PC-3 (cell line): ENCODE measurements at regions not wholly inside any gene's neighbourhood (a gene's known extent, or its start where the extent isn't known, plus 50 kb on each side); places are given as distances from the start of the nearest gene placed in this dataset.
"Not testable (repeated sequence)": the region's sequence is repeated elsewhere in the genome, so short reads cannot be mapped to it uniquely, and the experiment has no call there.

Source experiments
- ATAC-seq: fragments of 200-7000 bp; cut with Tn5 transposase; 2 replicates; pipeline ENCODE4 v1.9.1; 2020; ENCODE audit warnings: mild to moderate bottlenecking, moderate library complexity
- BruUV-seq: library from RNA; stranded (reverse); fragments of 400-500 nt; replicated peaks from 2 replicates; lab custom pipeline; 2021; lab: Mats Ljungman, UMichigan
- CTCF ChIA-PET: fragments of 300-600 bp; sonication (Branson Sonifier 250); formaldehyde crosslinking; loops from one replicate; lab custom pipeline; 2022; ENCODE audit warnings: antibody characterized with exemption; lab: Charles Lee
- POLR2A ChIA-PET: fragments of 300-600 bp; sonication (Branson Sonifier 250); formaldehyde crosslinking; loops from one replicate; lab custom pipeline; 2022; ENCODE audit warnings: antibody characterized with exemption; ENCODE audit not compliant: unreplicated experiment; lab: Charles Lee
- DNase-seq: peaks from one replicate; pipeline ENCODE4 v3.0.0-alpha.2; 2015
- H2AFZ ChIP-seq: fragments of 300-600 bp; sonication (generic); 2 replicates; pipeline ENCODE4 v1.6.0; 2016; ENCODE audit warnings: antibody characterized with exemption, low read length
- H3F3A ChIP-seq: fragments of 300-600 bp; sonication (generic); one replicate; pipeline ENCODE4 v1.6.0; 2017; ENCODE audit warnings: antibody characterized with exemption, low read length, control low read depth, mild to moderate bottlenecking; ENCODE audit not compliant: unreplicated experiment
- H3K27ac ChIP-seq: fragments of 300-600 bp; sonication (generic); 2 replicates; pipeline ENCODE4 v1.5.1; 2016; ENCODE audit warnings: mild to moderate bottlenecking, low read length
- H3K27me3 ChIP-seq: fragments of 300-600 bp; sonication (generic); 2 replicates; pipeline ENCODE4 v1.6.1; 2016; ENCODE audit warnings: low read length, mixed read lengths
- H3K36me3 ChIP-seq: fragments of 300-600 bp; sonication (generic); 2 replicates; pipeline ENCODE4 v1.6.1; 2016; ENCODE audit warnings: low read depth, mixed run types, low read length, mixed read lengths
- H3K4me1 ChIP-seq: fragments of 300-600 bp; sonication (generic); 2 replicates; pipeline ENCODE4 v1.5.1; 2016; ENCODE audit warnings: low read length; ENCODE audit not compliant: insufficient read depth
- H3K4me2 ChIP-seq: fragments of 300-600 bp; sonication (generic); 2 replicates; pipeline ENCODE4 v1.6.0; 2016; ENCODE audit warnings: low read length
- H3K4me3 ChIP-seq: fragments of 300-600 bp; sonication (generic); 2 replicates; pipeline ENCODE4 v1.5.1; 2016; ENCODE audit warnings: mild to moderate bottlenecking, low read length, mixed read lengths
- H3K79me2 ChIP-seq: fragments of 300-600 bp; sonication (generic); 2 replicates; pipeline ENCODE4 v1.6.1; 2017; ENCODE audit warnings: low read length, mixed read lengths
- H3K9ac ChIP-seq: fragments of 300-600 bp; sonication (generic); 2 replicates; pipeline ENCODE4 v1.6.0; 2016; ENCODE audit warnings: mild to moderate bottlenecking, low read length
- H3K9me2 ChIP-seq: fragments of 300-600 bp; sonication (generic); replicated peaks from 2 replicates; pipeline ENCODE4 v1.6.1; 2016; ENCODE audit warnings: mixed run types, low read length, mixed read lengths
- H3K9me3 ChIP-seq: fragments of 300-600 bp; sonication (generic); 2 replicates; pipeline ENCODE4 v1.6.1; 2016; ENCODE audit warnings: low read length, mixed read lengths
- H4K20me1 ChIP-seq: fragments of 300-600 bp; sonication (generic); 2 replicates; pipeline ENCODE4 v1.6.1; 2016; ENCODE audit warnings: low read length, mixed read lengths
- intact Hi-C: fragments of 100-400 bp; cut with micrococcal nuclease; formaldehyde crosslinking; loops from 2 replicates; pipeline ENCODE4 v1.9.0; 2023

- H3K27ac ChIP-seq, H3K9me2 ChIP-seq, CTCF ChIA-PET, H3K9ac ChIP-seq, H3K79me2 ChIP-seq, H3K36me3 ChIP-seq, ATAC-seq, BruUV-seq, H3K9me3 ChIP-seq, H4K20me1 ChIP-seq, H2AFZ ChIP-seq, DNase-seq, intact Hi-C loops, H3F3A ChIP-seq, H3K27me3 ChIP-seq, POLR2A ChIA-PET, H3K4me1 ChIP-seq, H3K4me3 ChIP-seq, H3K4me2 ChIP-seq: not testable (repeated sequence)
These were observed 962.1 kb upstream of the DEFB115 start for GRCh38 chr20:30295396-30295795.

- POLR2A ChIA-PET, H3K4me3 ChIP-seq, H2AFZ ChIP-seq, DNase-seq, H3K9me3 ChIP-seq, H3K27ac ChIP-seq, H3K4me1 ChIP-seq, H3F3A ChIP-seq, H3K9ac ChIP-seq, H4K20me1 ChIP-seq, CTCF ChIA-PET, ATAC-seq, intact Hi-C loops, BruUV-seq, H3K9me2 ChIP-seq, H3K36me3 ChIP-seq, H3K79me2 ChIP-seq, H3K27me3 ChIP-seq, H3K4me2 ChIP-seq: not testable (repeated sequence)
These were observed 961.5 kb upstream of the DEFB115 start for GRCh38 chr20:30295967-30296366.

GRCh38 chr20:30297878-30298595, 959.4 kb upstream of the DEFB115 start:
- intact Hi-C loops, H3K27ac ChIP-seq, H3K36me3 ChIP-seq, H2AFZ ChIP-seq, CTCF ChIA-PET, H3K79me2 ChIP-seq, ATAC-seq, H3K4me3 ChIP-seq, H3K9me3 ChIP-seq, H3K4me1 ChIP-seq, H4K20me1 ChIP-seq, H3K4me2 ChIP-seq, H3F3A ChIP-seq, POLR2A ChIA-PET, DNase-seq, H3K9ac ChIP-seq, H3K27me3 ChIP-seq, H3K9me2 ChIP-seq, BruUV-seq: not testable (repeated sequence)

- H3K79me2 ChIP-seq, intact Hi-C loops, H3K36me3 ChIP-seq, H3K9me2 ChIP-seq, CTCF ChIA-PET, POLR2A ChIA-PET, H3F3A ChIP-seq, DNase-seq, H2AFZ ChIP-seq, BruUV-seq, H3K27me3 ChIP-seq, H3K27ac ChIP-seq, H3K9me3 ChIP-seq, H3K4me2 ChIP-seq, H3K9ac ChIP-seq, H4K20me1 ChIP-seq, H3K4me1 ChIP-seq, ATAC-seq, H3K4me3 ChIP-seq: not testable (repeated sequence)
These were observed 957.2 kb upstream of the DEFB115 start for GRCh38 chr20:30300220-30300642.

- CTCF ChIA-PET, BruUV-seq, H3F3A ChIP-seq, H3K36me3 ChIP-seq, H3K4me2 ChIP-seq, H3K9me2 ChIP-seq, DNase-seq, POLR2A ChIA-PET, H3K9me3 ChIP-seq, H2AFZ ChIP-seq, H3K27ac ChIP-seq, H3K79me2 ChIP-seq, H4K20me1 ChIP-seq, ATAC-seq, H3K27me3 ChIP-seq, intact Hi-C loops, H3K9ac ChIP-seq, H3K4me3 ChIP-seq, H3K4me1 ChIP-seq: not testable (repeated sequence)
These were observed 954.7 kb upstream of the DEFB115 start for GRCh38 chr20:30302786-30303185.

- H3K9ac ChIP-seq, H3K36me3 ChIP-seq, H3K4me1 ChIP-seq, DNase-seq, H3K4me2 ChIP-seq, H2AFZ ChIP-seq, H3K27me3 ChIP-seq, ATAC-seq, intact Hi-C loops, H3F3A ChIP-seq, CTCF ChIA-PET, POLR2A ChIA-PET, H4K20me1 ChIP-seq, H3K9me2 ChIP-seq, H3K79me2 ChIP-seq, H3K27ac ChIP-seq, H3K9me3 ChIP-seq, H3K4me3 ChIP-seq, BruUV-seq: not testable (repeated sequence)
These were observed 947.5 kb upstream of the DEFB115 start for GRCh38 chr20:30309938-30310337.

- H4K20me1 ChIP-seq, DNase-seq, H3K27ac ChIP-seq, BruUV-seq, H3K9me2 ChIP-seq, H3K4me1 ChIP-seq, H3K36me3 ChIP-seq, H3F3A ChIP-seq, H3K4me3 ChIP-seq, H3K9ac ChIP-seq, intact Hi-C loops, H3K27me3 ChIP-seq, H3K4me2 ChIP-seq, ATAC-seq, H2AFZ ChIP-seq, H3K9me3 ChIP-seq, POLR2A ChIA-PET, H3K79me2 ChIP-seq, CTCF ChIA-PET: not testable (repeated sequence)
These were observed 947.1 kb upstream of the DEFB115 start for GRCh38 chr20:30310385-30310784.
